ENCODE measurements at regions not wholly inside any gene's neighbourhood (a gene's known extent, or its start where the extent isn't known, plus 50 kb on each side); places are given as distances from the start of the nearest gene placed in this dataset.

DNA sequence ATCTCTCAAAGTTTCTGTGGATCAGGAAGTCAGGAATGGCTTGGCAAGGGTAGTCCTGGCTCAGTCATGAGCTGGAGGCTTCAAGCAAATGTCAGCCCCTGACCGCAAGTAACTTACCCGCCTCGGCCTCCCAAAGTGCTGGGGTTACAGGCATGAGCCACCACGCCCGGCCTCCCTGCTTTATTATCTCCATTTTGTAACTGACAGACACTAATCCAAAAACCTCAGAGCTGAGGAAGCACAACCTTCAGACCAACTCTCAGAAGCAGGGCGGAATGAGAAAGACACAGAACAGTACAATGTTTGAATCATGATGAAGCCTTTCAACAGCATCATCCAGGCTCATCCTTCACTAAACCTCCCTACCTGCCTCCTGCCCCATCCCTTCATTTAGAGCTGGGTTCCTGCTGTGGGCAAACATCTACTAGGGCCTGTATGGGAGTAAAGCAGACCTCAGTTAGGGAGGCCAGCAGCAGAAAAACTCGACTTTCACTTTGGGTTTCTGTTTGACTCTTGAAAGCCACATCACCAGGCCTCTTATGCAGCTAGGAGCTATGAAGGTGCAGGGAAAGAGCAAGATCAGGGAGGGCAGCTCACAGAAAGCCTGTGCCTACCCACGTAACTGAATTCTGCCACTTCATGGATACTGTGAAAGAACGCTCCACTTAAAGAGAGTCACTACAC lies 84.4 kb upstream of the RAB4A start:
- TF ChIP-seq CTCF (IDR thresholded peaks at IDR 0.05) (no peak), POLR2A (IDR thresholded peaks at IDR 0.05) (no peak)
